Astrocyte of the hippocampus (primary cell): ENCODE measurements at regions not wholly inside any gene's neighbourhood (a gene's known extent, or its start where the extent isn't known, plus 50 kb on each side); places are given as distances from the start of the nearest gene placed in this dataset.

Source experiments
- DNase-seq: peaks from one replicate; pipeline ENCODE4 v3.0.0; 2011; ENCODE audit warnings: low read depth, low spot score

GRCh38 chr19:27793644-27794493 is 1419.1 kb downstream of the UQCRFS1 start:
- peak; percentile 97 for DNase-seq

GRCh38 chr19:27793128-27793643 is 1419.8 kb downstream of the UQCRFS1 start:
- peak; percentile 88 for DNase-seq

GRCh38 chr19:27792576-27793127 is 1420.3 kb downstream of the UQCRFS1 start:
- DNase-seq: no peak

GRCh38 chr19:27780367-27781075 is 1432.4 kb downstream of the UQCRFS1 start:
- DNase-seq: no peak

- DNase-seq: no peak
Observed at GRCh38 chr19:27779954-27780353, 1433.0 kb downstream of the UQCRFS1 start.

- DNase-seq: no peak
Observed at GRCh38 chr19:27777726-27778125, 1435.2 kb downstream of the UQCRFS1 start.

GRCh38 chr19:27777242-27777641 is 1435.7 kb downstream of the UQCRFS1 start:
- no peak for DNase-seq

GRCh38 chr19:27776524-27776923 is 1436.4 kb downstream of the UQCRFS1 start:
- no peak for DNase-seq

- DNase-seq: no peak
Observed at GRCh38 chr19:27776020-27776419, 1436.9 kb downstream of the UQCRFS1 start.

GRCh38 chr19:27775395-27775794 is 1437.6 kb downstream of the UQCRFS1 start:
- DNase-seq: no peak

- DNase-seq: no peak
Observed at GRCh38 chr19:27774827-27775226, 1438.1 kb downstream of the UQCRFS1 start.

- DNase-seq: no peak
Observed at GRCh38 chr19:27774337-27774736, 1438.6 kb downstream of the UQCRFS1 start.

- DNase-seq: no peak
Observed at GRCh38 chr19:27773318-27774094, 1439.4 kb downstream of the UQCRFS1 start.

- DNase-seq: no peak
Observed at GRCh38 chr19:27772059-27772458, 1440.9 kb downstream of the UQCRFS1 start.

- DNase-seq: no peak
Observed at GRCh38 chr19:27770095-27770494, 1442.9 kb downstream of the UQCRFS1 start.

GRCh38 chr19:27767234-27767633 is 1445.7 kb downstream of the UQCRFS1 start:
- no peak for DNase-seq

- no peak for DNase-seq
Observed at GRCh38 chr19:27765912-27766725, 1446.8 kb downstream of the UQCRFS1 start.

GRCh38 chr19:27765397-27765796 is 1447.6 kb downstream of the UQCRFS1 start:
- no peak for DNase-seq

- no peak for DNase-seq
Observed at GRCh38 chr19:27764186-27764804, 1448.7 kb downstream of the UQCRFS1 start.

GRCh38 chr19:27762933-27763332 is 1450.0 kb downstream of the UQCRFS1 start:
- DNase-seq: no peak
